CD4-positive, alpha-beta T cell (primary cell): ENCODE measurements at regions not wholly inside any gene's neighbourhood (a gene's known extent, or its start where the extent isn't known, plus 50 kb on each side); places are given as distances from the start of the nearest gene placed in this dataset.

Source experiments
- ATAC-seq: fragments of 200-7000 bp; cut with Tn5 transposase; one replicate; pipeline ENCODE4 v1.10.0; 2022; ENCODE audit warnings: mild to moderate bottlenecking; ENCODE audit not compliant: poor library complexity
- CTCF ChIA-PET: fragments of 350-600 bp; sonication (Branson Sonifier 250); formaldehyde crosslinking; loops from one replicate; lab custom pipeline; 2021; ENCODE audit warnings: antibody characterized with exemption, inconsistent platforms; lab: Charles Lee
- POLR2A ChIA-PET: fragments of 350-600 bp; sonication (Branson Sonifier 250); formaldehyde crosslinking; loops from one replicate; lab custom pipeline; 2021; ENCODE audit warnings: antibody characterized with exemption, inconsistent platforms; lab: Charles Lee
- DNase-seq, 14 experiments: peaks; one replicate each; pipeline ENCODE4 v3.0.0-alpha.2; 2013 to 2020; ENCODE audit warnings: mixed read lengths in 2 of 14
- H3K27ac ChIP-seq, 2 donors: one replicate each; pipeline versions ENCODE4 v1.5.1 to v1.7.0; 2013; ENCODE audit warnings: low read length in 2 of 2, low read depth in 1 of 2, mild to moderate bottlenecking in 1 of 2
- H3K27me3 ChIP-seq, 2 experiments: 1 replicate in 1 of 2; 2 replicates in 1 of 2; pipeline versions ENCODE4 v1.6.1 to v1.7.0; 2013; ENCODE audit warnings: low read length in 2 of 2, control low read depth in 1 of 2, mild to moderate bottlenecking in 1 of 2, moderate library complexity in 1 of 2; ENCODE audit not compliant: insufficient read depth in 2 of 2, control insufficient read depth in 1 of 2
- H3K36me3 ChIP-seq: one replicate; pipeline ENCODE4 v1.6.1; 2013; ENCODE audit warnings: low read length, control low read depth; ENCODE audit not compliant: insufficient read depth
- H3K4me1 ChIP-seq: one replicate; pipeline ENCODE4 v1.6.1; 2013; ENCODE audit warnings: low read length, control low read depth; ENCODE audit not compliant: insufficient read depth
- H3K4me3 ChIP-seq: one replicate; pipeline ENCODE4 v1.5.1; 2013; ENCODE audit warnings: mild to moderate bottlenecking, low read length, moderate library complexity
- H3K9me3 ChIP-seq, 2 experiments: 1 replicate in 1 of 2; 2 replicates in 1 of 2; pipeline versions ENCODE4 v1.6.1 to v1.7.0; 2013; ENCODE audit warnings: low read length in 2 of 2, mild to moderate bottlenecking in 2 of 2, control low read depth in 1 of 2, moderate library complexity in 1 of 2; ENCODE audit not compliant: control insufficient read depth in 1 of 2, insufficient read depth in 1 of 2
- H3K27ac Mint-ChIP-seq: one replicate; pipeline ENCODE4 v1.8.0; 2020; ENCODE audit warnings: mixed read lengths
- H3K27me3 Mint-ChIP-seq: one replicate; pipeline ENCODE4 v1.8.0; 2021; ENCODE audit warnings: mixed read lengths
- H3K36me3 Mint-ChIP-seq: one replicate; pipeline ENCODE4 v1.8.0; 2021; ENCODE audit warnings: low read depth, mixed read lengths
- H3K4me1 Mint-ChIP-seq: one replicate; pipeline ENCODE4 v1.8.0; 2021; ENCODE audit warnings: low read depth, mixed read lengths
- H3K4me3 Mint-ChIP-seq: one replicate; pipeline ENCODE4 v1.8.0; 2020; ENCODE audit warnings: mild to moderate bottlenecking, mixed read lengths
- H3K9me3 Mint-ChIP-seq: one replicate; pipeline ENCODE4 v1.8.0; 2020; ENCODE audit warnings: mixed read lengths
- intact Hi-C, 2 experiments: fragments of 100-400 bp; cut with DNase I in 1 of 2; cut with micrococcal nuclease in 1 of 2; formaldehyde crosslinking; loops; one replicate each; pipeline versions ENCODE4 v1.15.1 to v1.9.0; 2023 to 2025; cut with DNase I, micrococcal nuclease
- TF ChIP-seq, protein P1 (sequence below): fragments of 200-600 bp; IDR thresholded peaks from one replicate; pipeline ENCODE4 v1.8.0; 2022; ENCODE audit warnings: antibody characterized with exemption, mild to moderate bottlenecking

DNA sequence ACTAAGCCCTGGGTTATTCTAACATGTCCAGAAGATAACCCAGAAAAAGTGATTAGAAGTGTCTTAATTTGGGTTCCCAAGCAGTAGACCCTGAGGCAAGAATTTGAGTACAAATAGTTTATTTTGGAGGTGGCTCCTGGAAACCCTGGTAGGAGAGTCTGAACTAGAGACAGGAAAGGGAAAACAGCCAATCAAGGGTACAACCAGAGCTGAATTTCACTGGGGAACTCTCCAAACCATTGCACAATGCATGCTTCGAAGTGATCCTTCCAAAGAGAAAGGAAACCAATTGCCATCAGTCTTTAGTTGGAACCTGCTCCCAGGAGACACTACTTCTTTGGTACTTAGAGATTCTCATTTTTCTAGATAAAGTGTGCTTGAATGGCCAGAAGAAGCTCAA is 361.5 kb downstream of the MBD2 start:
- no peak for ATAC-seq
- CTCF ChIA-PET: no interaction called here

DNA sequence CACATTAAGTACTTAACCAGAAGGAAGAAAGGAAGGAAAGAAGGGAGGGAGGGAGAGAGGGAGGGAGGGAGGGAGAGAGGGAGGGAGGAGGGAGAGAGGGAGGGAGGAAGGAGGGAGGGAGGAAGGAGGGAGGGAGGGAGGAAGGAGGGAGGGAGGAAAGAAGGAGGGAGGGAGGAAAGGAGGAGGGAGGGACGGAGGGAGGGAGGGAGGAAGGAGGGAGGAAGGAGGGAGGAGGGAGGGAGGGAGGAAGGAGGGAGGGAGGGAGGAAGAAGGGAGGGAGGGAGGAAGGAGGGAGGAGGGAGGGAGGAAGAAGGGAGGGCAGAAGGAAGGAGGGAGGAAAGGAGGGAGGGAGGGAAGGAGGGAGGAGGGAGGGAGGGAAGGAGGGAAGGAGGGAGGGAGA is 363.3 kb downstream of the MBD2 start:
- no peaks in the 10 kb centered on the region for H3K9me3 Mint-ChIP-seq
- intact Hi-C loops: no loop called here
- H3K36me3 Mint-ChIP-seq: no peaks in the 10 kb centered on the region
- ChIA-PET POLR2A (no interaction called here), CTCF (no interaction called here)
- H3K36me3 ChIP-seq: no peaks in the 10 kb centered on the region
- H3K9me3 ChIP-seq: peaks cover 0 to 3% of the 10 kb centered on the region in 2 experiments
- no peaks in the 10 kb centered on the region for H3K4me1 ChIP-seq
- DNase-seq (peak in 1 of 14 experiments; percentile 5), ATAC-seq (no peak)
- no peak overlapping the region for H3K27ac Mint-ChIP-seq
- H3K4me3 ChIP-seq: no peak overlapping the region
- TF ChIP-seq, protein P1, sequence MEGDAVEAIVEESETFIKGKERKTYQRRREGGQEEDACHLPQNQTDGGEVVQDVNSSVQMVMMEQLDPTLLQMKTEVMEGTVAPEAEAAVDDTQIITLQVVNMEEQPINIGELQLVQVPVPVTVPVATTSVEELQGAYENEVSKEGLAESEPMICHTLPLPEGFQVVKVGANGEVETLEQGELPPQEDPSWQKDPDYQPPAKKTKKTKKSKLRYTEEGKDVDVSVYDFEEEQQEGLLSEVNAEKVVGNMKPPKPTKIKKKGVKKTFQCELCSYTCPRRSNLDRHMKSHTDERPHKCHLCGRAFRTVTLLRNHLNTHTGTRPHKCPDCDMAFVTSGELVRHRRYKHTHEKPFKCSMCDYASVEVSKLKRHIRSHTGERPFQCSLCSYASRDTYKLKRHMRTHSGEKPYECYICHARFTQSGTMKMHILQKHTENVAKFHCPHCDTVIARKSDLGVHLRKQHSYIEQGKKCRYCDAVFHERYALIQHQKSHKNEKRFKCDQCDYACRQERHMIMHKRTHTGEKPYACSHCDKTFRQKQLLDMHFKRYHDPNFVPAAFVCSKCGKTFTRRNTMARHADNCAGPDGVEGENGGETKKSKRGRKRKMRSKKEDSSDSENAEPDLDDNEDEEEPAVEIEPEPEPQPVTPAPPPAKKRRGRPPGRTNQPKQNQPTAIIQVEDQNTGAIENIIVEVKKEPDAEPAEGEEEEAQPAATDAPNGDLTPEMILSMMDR: no peak
- no peak overlapping the region for H3K27ac ChIP-seq
- H3K4me1 Mint-ChIP-seq: no peaks in the 10 kb centered on the region
- H3K4me3 Mint-ChIP-seq: no peak overlapping the region
- no peaks in the 10 kb centered on the region for H3K27me3 ChIP-seq
- no peaks in the 10 kb centered on the region for H3K27me3 Mint-ChIP-seq

More for the DNA sequence above, 361.5 kb downstream of the MBD2 start:
- H3K36me3 Mint-ChIP-seq: no peaks in the 10 kb centered on the region
- POLR2A ChIA-PET: no interaction called here
- Histone ChIP-seq H3K4me1 (no peaks in the 10 kb centered on the region), H3K36me3 (no peaks in the 10 kb centered on the region), H3K9me3 (peaks cover 0 to 3% of the 10 kb centered on the region in 2 experiments), H3K4me3 (no peak overlapping the region), H3K27ac (no peak overlapping the region), H3K27me3 (no peaks in the 10 kb centered on the region)
- DNase-seq: no peak
- no peaks in the 10 kb centered on the region for H3K9me3 Mint-ChIP-seq
- H3K27me3 Mint-ChIP-seq: no peaks in the 10 kb centered on the region
- no peak overlapping the region for H3K27ac Mint-ChIP-seq
- intact Hi-C loops: no loop called here
- TF ChIP-seq, protein P1: no peak
- H3K4me3 Mint-ChIP-seq: no peak overlapping the region
- H3K4me1 Mint-ChIP-seq: no peaks in the 10 kb centered on the region

DNA sequence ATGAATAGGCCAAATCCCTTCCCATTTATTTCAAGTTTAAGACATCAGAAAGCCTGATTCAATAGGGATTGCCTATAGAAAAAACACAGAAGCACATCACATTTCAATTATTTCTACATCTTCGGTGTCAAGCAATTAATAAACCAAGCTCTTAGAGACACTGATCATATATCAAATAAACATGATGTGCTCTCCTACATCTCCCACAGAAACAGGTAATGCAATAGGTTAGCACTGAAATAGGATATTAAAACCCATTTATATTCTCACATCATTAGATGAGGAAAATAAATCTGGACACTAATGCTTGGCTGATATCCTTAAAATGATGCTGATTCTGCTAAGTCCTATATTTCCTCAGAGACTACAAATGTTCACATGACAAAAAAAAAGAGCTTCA is 364.7 kb downstream of the MBD2 start:
- Mint-ChIP-seq H3K36me3 (no peaks in the 10 kb centered on the region), H3K9me3 (no peaks in the 10 kb centered on the region), H3K27ac (no peak overlapping the region), H3K27me3 (no peaks in the 10 kb centered on the region), H3K4me1 (no peaks in the 10 kb centered on the region), H3K4me3 (no peak overlapping the region)
- no peak overlapping the region for H3K4me3 ChIP-seq
- ATAC-seq: no peak
- no peaks in the 10 kb centered on the region for H3K27me3 ChIP-seq
- H3K9me3 ChIP-seq: peaks cover 0 to 3% of the 10 kb centered on the region in 2 experiments
- no peak overlapping the region for H3K27ac ChIP-seq
- H3K4me1 ChIP-seq: no peaks in the 10 kb centered on the region
- CTCF ChIA-PET: no interaction called here
- intact Hi-C loops: no loop called here
- no peak for DNase-seq
- TF ChIP-seq, protein P1: no peak
- no peaks in the 10 kb centered on the region for H3K36me3 ChIP-seq
- POLR2A ChIA-PET: no interaction called here
